PC-3 (cell line): ENCODE measurements at regions not wholly inside any gene's neighbourhood (a gene's known extent, or its start where the extent isn't known, plus 50 kb on each side); places are given as distances from the start of the nearest gene placed in this dataset.

Experiments used
- EZH2 ChIP-seq: fragments of 300-600 bp; sonication (generic); IDR thresholded peaks from one replicate; pipeline ENCODE4 v1.6.1; 2017; ENCODE audit warnings: antibody characterized with exemption, mild to moderate bottlenecking, low read length; ENCODE audit not compliant: unreplicated experiment
- TF ChIP-seq, protein P1 (sequence below): fragments of 300-600 bp; sonication (generic); conservative IDR thresholded peaks from 2 replicates; pipeline ENCODE4 v1.5.1; 2017; ENCODE audit warnings: antibody characterized with exemption, low read depth, mild to moderate bottlenecking, low read length

DNA sequence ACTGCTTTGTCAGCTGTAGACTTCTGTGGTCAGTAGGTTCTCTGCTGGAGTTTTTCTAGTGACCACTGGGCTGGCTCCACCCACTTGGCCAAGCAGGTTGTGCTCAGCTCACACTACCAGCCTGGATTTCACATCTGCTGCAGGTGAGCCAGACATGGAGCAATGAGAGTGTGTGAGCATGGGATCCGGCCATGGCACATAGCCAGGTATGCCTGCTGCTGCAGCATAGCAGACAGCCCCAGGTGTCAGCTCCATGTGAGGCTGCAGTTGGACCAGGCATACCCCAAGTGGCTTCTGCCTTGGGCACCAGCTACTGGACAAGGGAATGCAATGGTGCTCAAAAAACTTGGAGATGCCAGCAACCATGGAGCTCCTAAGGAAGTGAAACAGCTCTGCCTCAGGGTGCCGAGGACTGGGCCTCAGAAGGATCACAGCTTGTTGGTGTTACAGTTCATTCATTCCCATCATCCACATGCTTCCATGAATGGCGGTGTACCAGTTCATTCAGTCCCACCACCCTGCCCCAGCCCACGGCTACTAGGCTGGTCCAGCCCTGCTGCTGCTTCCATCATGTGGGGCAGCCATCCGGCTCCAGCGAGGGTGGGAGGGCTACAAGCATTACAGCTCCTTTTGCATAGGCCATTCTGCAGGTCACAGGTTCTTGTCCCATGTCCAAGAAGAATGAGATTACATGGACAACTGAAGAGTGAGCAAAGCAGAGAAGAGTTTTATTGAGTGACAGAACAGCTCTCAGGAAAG lies 389.1 kb upstream of the PCDH7 start:
- TF ChIP-seq, protein P1, sequence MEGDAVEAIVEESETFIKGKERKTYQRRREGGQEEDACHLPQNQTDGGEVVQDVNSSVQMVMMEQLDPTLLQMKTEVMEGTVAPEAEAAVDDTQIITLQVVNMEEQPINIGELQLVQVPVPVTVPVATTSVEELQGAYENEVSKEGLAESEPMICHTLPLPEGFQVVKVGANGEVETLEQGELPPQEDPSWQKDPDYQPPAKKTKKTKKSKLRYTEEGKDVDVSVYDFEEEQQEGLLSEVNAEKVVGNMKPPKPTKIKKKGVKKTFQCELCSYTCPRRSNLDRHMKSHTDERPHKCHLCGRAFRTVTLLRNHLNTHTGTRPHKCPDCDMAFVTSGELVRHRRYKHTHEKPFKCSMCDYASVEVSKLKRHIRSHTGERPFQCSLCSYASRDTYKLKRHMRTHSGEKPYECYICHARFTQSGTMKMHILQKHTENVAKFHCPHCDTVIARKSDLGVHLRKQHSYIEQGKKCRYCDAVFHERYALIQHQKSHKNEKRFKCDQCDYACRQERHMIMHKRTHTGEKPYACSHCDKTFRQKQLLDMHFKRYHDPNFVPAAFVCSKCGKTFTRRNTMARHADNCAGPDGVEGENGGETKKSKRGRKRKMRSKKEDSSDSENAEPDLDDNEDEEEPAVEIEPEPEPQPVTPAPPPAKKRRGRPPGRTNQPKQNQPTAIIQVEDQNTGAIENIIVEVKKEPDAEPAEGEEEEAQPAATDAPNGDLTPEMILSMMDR, result no peak
- TF ChIP-seq EZH2, result no peak
